ENCODE measurements at regions not wholly inside any gene's neighbourhood (a gene's known extent, or its start where the extent isn't known, plus 50 kb on each side); places are given as distances from the start of the nearest gene placed in this dataset.
"Not testable (repeated sequence)": the region's sequence is repeated elsewhere in the genome, so short reads cannot be mapped to it uniquely, and the experiment has no call there.

DNA sequence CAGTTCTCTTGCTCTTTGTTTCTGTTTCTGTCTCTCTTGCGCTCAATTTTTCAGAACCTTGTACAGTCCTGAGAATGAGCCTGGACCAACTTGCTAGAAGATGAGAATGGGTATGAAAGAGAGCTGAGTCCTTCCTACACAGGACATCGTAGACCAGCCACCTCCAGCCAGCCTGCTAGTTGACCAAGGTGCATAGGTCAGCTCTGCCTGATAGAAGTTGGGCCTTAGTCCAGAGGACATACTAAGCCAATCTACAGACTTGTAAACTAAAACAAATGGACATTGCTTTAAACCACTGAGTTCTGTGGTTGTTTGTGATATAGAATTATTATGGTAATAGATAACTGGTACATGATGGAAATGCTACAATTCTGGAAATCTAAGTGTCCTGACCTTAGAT, 236.4 kb upstream of the ZFP64 start:
- H3K9me3 Mint-ChIP-seq = peaks cover 0 to 8% (median 1%) of the 10 kb centered on the region in 8 donors
- Histone ChIP-seq H3K27me3 (ENCODE audit: insufficient read depth, low read length) (no peaks in the 10 kb centered on the region), H3K27ac (ENCODE audit: low read depth, low read length) (no peak overlapping the region), H3K36me3 (ENCODE audit: insufficient read depth, low read length) (no peaks in the 10 kb centered on the region), H3K4me3 (ENCODE audit: low read length in 2 of 2) (no peak overlapping the region), H3K9me3 (ENCODE audit: control insufficient read depth in 1 of 2, low read length in 2 of 2) (no peaks in the 10 kb centered on the region), H3K4me1 (ENCODE audit: insufficient read depth, low read length) (no peaks in the 10 kb centered on the region)
- ChIA-PET POLR2A (ENCODE audit: partially characterized antibody) (interaction anchor here (0.5 to 1.1 kb wide), 2 partner anchors 13 to 18 kb away, joined by 3 read pairs; no protein-coding TSS in a partner anchor), CTCF (ENCODE audit: partially characterized antibody) (interaction anchor here (2.8 kb wide), 1 partner anchor 11 kb away, joined by 8 read pairs; no protein-coding TSS in a partner anchor)
- no peak overlapping the region for H3K4me3 Mint-ChIP-seq
- intact Hi-C loops (cut with micrococcal nuclease) = no loop called here
- no peaks in the 10 kb centered on the region for H3K27me3 Mint-ChIP-seq
- peaks cover 0 to 13% (median 6%) of the 10 kb centered on the region in 4 donors for H3K4me1 Mint-ChIP-seq
- DNase-seq = no peak
- H3K36me3 Mint-ChIP-seq = no peaks in the 10 kb centered on the region
- no peak overlapping the region for H3K27ac Mint-ChIP-seq

DNA sequence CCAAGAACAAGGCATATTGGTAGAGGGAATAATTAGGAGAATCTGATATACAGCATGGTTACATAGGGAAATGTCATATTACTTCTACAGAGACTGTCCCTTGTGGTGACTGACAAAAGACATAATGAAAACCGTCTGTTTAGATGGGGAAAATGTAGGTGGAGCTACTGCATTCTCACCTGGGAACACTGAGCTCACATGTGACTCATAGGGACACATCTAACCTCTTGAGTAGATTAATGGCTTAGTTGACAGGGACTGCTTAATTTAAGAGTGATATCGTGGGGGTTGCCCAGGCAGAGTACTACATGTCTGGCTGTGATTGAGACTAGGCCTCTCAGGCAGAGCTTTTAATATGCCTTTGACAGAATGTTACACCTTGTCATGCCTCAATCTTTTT, 235.3 kb upstream of the ZFP64 start:
- ChIA-PET CTCF (ENCODE audit: partially characterized antibody) (interaction anchor here (1.1 to 2.8 kb wide), 3 partner anchors 10 to 21 kb away, joined by 3 to 8 read pairs (median 8); no protein-coding TSS in a partner anchor), POLR2A (ENCODE audit: partially characterized antibody) (interaction anchor here (1.1 to 1.5 kb wide), 3 partner anchors 16 to 17 kb away, joined by 3 to 4 read pairs (median 3); no protein-coding TSS in a partner anchor)
- H3K4me3 ChIP-seq (ENCODE audit: low read length in 2 of 2) = no peak overlapping the region
- H3K27ac Mint-ChIP-seq = peak overlapping the region in 1 of 7 donors; percentile 65
- H3K27ac ChIP-seq (ENCODE audit: low read depth, low read length) = no peak overlapping the region
- no peaks in the 10 kb centered on the region for H3K36me3 Mint-ChIP-seq
- H3K4me1 ChIP-seq (ENCODE audit: insufficient read depth, low read length) = no peaks in the 10 kb centered on the region
- H3K4me1 Mint-ChIP-seq = peaks cover 0 to 13% (median 6%) of the 10 kb centered on the region in 4 donors
- H3K9me3 ChIP-seq (ENCODE audit: control insufficient read depth in 1 of 2, low read length in 2 of 2) = no peaks in the 10 kb centered on the region
- no peak for DNase-seq
- H3K9me3 Mint-ChIP-seq = peaks cover 0 to 7% (median 1%) of the 10 kb centered on the region in 8 donors
- no peaks in the 10 kb centered on the region for H3K36me3 ChIP-seq (ENCODE audit: insufficient read depth, low read length)
- intact Hi-C loops (cut with micrococcal nuclease) = no loop called here
- H3K4me3 Mint-ChIP-seq = no peak overlapping the region
- no peaks in the 10 kb centered on the region for H3K27me3 Mint-ChIP-seq
- H3K27me3 ChIP-seq (ENCODE audit: insufficient read depth, low read length) = no peaks in the 10 kb centered on the region

DNA sequence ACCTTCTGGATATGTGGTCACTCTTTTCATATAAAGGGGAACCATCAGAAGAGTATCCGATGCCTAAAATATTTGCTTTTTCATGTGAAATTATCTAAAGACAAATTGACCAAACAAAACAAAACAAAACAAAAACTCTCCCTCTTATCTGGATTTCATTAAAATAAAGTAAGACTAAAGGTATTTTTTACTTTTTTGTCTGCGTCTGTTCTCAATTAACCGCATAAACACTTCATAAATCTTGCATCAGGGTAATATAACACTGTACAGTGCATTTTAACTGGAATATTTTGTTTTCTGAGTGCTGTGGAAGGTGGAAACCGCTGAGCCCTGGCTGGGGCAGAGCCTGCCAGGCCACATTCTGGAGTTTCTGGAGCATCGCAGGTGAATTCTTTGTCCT, 234.1 kb upstream of the ZFP64 start:
- POLR2A ChIA-PET (ENCODE audit: partially characterized antibody) = interaction anchor here (1.3 to 1.5 kb wide), 2 partner anchors 16 to 17 kb away, joined by 3 to 4 read pairs; no protein-coding TSS in a partner anchor
- H3K36me3 ChIP-seq (ENCODE audit: insufficient read depth, low read length) = no peaks in the 10 kb centered on the region
- H3K27me3 Mint-ChIP-seq = no peaks in the 10 kb centered on the region
- peak overlapping the region in 1 of 7 donors; percentile 72 for H3K27ac Mint-ChIP-seq
- CTCF ChIA-PET (ENCODE audit: partially characterized antibody) = interaction anchor here (1.1 to 2.8 kb wide), 3 partner anchors 9 to 20 kb away, joined by 3 to 8 read pairs (median 8); no protein-coding TSS in a partner anchor
- H3K27ac ChIP-seq (ENCODE audit: low read depth, low read length) = no peak overlapping the region
- peaks cover 0 to 13% (median 7%) of the 10 kb centered on the region in 4 donors for H3K4me1 Mint-ChIP-seq
- H3K27me3 ChIP-seq (ENCODE audit: insufficient read depth, low read length) = no peaks in the 10 kb centered on the region
- no peak for DNase-seq
- intact Hi-C loops (cut with micrococcal nuclease) = no loop called here
- H3K4me1 ChIP-seq (ENCODE audit: insufficient read depth, low read length) = no peaks in the 10 kb centered on the region
- no peaks in the 10 kb centered on the region for H3K36me3 Mint-ChIP-seq
- no peak overlapping the region for H3K4me3 Mint-ChIP-seq
- H3K9me3 Mint-ChIP-seq = peaks cover 0 to 4% (median 1%) of the 10 kb centered on the region in 8 donors
- no peaks in the 10 kb centered on the region for H3K9me3 ChIP-seq (ENCODE audit: control insufficient read depth in 1 of 2, low read length in 2 of 2)
- no peak overlapping the region for H3K4me3 ChIP-seq (ENCODE audit: low read length in 2 of 2)

DNA sequence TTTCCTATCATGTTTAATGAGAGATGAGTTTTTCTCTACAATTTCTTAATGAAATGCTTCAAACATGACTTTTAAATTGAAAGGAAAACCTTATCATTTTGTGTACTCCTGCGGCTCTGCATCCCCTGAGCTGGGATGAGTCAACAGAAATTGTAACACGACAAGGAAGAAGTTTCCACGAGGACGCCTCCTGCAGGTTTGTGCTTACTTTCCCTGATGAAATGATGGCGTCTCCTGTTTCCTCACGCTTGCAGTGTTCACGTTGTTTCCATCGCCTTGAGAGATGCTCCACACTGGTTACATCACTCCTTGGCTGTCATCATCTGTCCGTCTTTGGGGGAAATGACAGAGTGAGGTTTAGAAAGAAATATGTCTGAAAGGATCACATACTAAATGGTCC, 233.7 kb upstream of the ZFP64 start:
- ChIA-PET CTCF (ENCODE audit: partially characterized antibody) (no interaction called here), POLR2A (ENCODE audit: partially characterized antibody) (interaction anchor here (1.5 kb wide), 1 partner anchor 15 kb away, joined by 4 read pairs; no protein-coding TSS in a partner anchor)
- H3K27ac Mint-ChIP-seq = peak overlapping the region in 2 of 7 donors; percentile 32 to 72
- no peak for DNase-seq
- Histone ChIP-seq H3K27ac (ENCODE audit: low read depth, low read length) (no peak overlapping the region), H3K4me3 (ENCODE audit: low read length in 2 of 2) (no peak overlapping the region), H3K36me3 (ENCODE audit: insufficient read depth, low read length) (no peaks in the 10 kb centered on the region), H3K27me3 (ENCODE audit: insufficient read depth, low read length) (no peaks in the 10 kb centered on the region), H3K9me3 (ENCODE audit: control insufficient read depth in 1 of 2, low read length in 2 of 2) (no peaks in the 10 kb centered on the region), H3K4me1 (ENCODE audit: insufficient read depth, low read length) (no peaks in the 10 kb centered on the region)
- H3K9me3 Mint-ChIP-seq = peaks cover 0 to 5% (median 1%) of the 10 kb centered on the region in 8 donors
- no peak overlapping the region for H3K4me3 Mint-ChIP-seq
- H3K36me3 Mint-ChIP-seq = no peaks in the 10 kb centered on the region
- intact Hi-C loops (cut with micrococcal nuclease) = no loop called here
- H3K27me3 Mint-ChIP-seq = no peaks in the 10 kb centered on the region
- peaks cover 0 to 13% (median 7%) of the 10 kb centered on the region in 4 donors for H3K4me1 Mint-ChIP-seq

DNA sequence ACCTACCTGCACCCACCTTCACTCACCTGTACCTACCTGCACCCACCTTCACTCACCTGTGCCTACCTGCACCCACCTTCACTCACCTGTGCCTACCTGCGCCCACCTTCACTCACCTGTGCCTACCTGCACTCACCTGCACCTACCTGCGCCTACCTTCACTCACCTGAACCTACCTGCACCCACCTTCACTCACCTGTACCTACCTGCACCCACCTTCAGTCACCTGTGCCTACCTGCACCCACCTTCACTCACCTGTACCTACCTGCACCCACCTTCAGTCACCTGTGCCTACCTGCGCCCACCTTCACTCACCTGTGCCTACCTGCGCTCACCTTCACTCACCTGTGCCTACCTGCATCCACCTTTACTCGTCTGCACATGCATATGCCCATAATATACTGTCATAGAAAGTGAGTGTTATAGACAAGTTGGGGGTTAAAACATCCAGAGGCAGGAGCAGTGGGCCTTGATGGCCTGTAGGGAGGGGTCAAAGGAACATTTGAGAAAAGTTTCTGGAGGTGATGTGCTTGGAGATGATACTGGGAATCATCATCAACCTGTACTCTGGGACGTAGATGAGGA, 232.9 kb upstream of the ZFP64 start:
- POLR2A ChIA-PET (ENCODE audit: partially characterized antibody); DNase-seq; H3K4me1 ChIP-seq (ENCODE audit: insufficient read depth, low read length); H3K27me3 ChIP-seq (ENCODE audit: insufficient read depth, low read length); H3K27ac ChIP-seq (ENCODE audit: low read depth, low read length); CTCF ChIA-PET (ENCODE audit: partially characterized antibody); H3K4me3 ChIP-seq (ENCODE audit: low read length in 2 of 2); H3K9me3 ChIP-seq (ENCODE audit: control insufficient read depth in 1 of 2, low read length in 2 of 2); H3K36me3 ChIP-seq (ENCODE audit: insufficient read depth, low read length); H3K36me3 Mint-ChIP-seq; H3K27me3 Mint-ChIP-seq; intact Hi-C loops (cut with micrococcal nuclease); H3K4me3 Mint-ChIP-seq: not testable (repeated sequence)
- Mint-ChIP-seq H3K4me1 (peaks cover 0 to 13% (median 7%) of the 10 kb centered on the region in 4 donors), H3K9me3 (peaks cover 0 to 11% (median 3%) of the 10 kb centered on the region in 8 donors), H3K27ac (peak overlapping the region in 1 of 7 donors; percentile 56)

DNA sequence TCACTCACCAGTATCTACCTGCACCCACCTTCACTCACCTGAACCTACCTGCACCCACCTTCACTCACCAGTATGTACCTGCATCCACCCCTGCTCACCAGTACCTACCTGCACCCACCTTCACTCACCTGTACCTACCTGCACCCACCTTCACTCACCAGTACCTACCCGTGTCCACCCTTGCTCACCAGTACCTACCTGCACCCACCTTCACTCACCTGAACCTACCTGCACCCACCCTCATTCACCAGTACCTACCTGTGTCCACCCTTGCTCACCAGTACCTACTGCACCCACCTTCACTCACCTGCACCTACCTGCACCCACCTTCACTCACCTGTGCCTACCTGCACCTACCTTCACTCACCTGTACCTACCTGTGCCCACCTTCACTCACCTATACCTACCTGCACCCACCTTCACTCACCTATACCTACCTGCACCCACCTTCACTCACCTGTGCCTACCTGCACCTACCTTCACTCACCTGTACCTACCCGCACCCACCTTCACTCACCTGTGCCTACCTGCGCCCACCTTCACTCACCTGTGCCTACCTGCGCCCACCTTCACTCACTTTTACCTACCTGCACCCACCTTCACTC, 232.1 kb upstream of the ZFP64 start:
- POLR2A ChIA-PET (ENCODE audit: partially characterized antibody); H3K27me3 Mint-ChIP-seq; CTCF ChIA-PET (ENCODE audit: partially characterized antibody); H3K36me3 Mint-ChIP-seq; DNase-seq; H3K36me3 ChIP-seq (ENCODE audit: insufficient read depth, low read length); H3K4me3 ChIP-seq (ENCODE audit: low read length in 2 of 2); H3K4me3 Mint-ChIP-seq; H3K4me1 ChIP-seq (ENCODE audit: insufficient read depth, low read length); H3K27ac ChIP-seq (ENCODE audit: low read depth, low read length); H3K9me3 ChIP-seq (ENCODE audit: control insufficient read depth in 1 of 2, low read length in 2 of 2); H3K27me3 ChIP-seq (ENCODE audit: insufficient read depth, low read length); intact Hi-C loops (cut with micrococcal nuclease); H3K27ac Mint-ChIP-seq: not testable (repeated sequence)
- Mint-ChIP-seq H3K9me3 (peaks cover 0 to 15% (median 6%) of the 10 kb centered on the region in 8 donors), H3K4me1 (peaks cover 0 to 13% (median 6%) of the 10 kb centered on the region in 4 donors)

DNA sequence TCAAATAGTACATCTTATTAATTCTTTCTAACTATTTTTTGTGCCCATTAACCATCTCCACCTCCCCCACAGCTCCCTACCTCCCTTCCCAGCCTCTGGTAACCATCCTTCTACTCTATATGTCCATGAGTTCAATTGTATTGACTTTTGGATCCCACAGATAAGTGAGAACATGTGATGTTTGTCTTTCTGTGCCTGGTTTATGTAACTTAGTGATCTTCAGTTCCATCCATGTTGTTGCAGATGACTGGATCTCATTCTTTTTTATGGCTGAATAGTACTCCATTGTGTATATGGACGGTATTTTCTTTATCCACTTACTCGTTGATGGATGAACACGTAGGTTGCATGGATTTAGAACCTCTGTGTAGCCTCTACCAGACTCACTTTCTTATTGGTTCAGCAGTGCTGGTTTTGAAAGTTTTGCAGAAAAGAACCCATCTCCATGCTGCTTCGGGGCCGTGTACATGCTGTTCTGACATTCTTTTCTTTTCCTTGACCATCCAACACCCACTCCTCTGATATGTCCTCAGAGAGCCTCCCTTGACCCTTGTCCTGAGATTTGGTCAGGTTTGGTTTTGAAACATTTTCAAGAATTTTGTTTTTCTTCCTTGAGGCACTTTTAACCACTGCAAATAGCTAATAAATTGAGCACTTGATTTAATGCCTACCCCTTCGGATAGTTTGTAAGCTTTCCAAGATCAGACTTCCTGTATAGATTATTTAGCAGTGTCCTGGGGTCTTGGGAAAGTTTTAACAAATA, 231.2 kb upstream of the ZFP64 start:
- H3K9me3 Mint-ChIP-seq = peaks cover 0 to 18% (median 8%) of the 10 kb centered on the region in 8 donors
- POLR2A ChIA-PET (ENCODE audit: partially characterized antibody) = no interaction called here

More for the DNA sequence above, 231.2 kb upstream of the ZFP64 start:
- Mint-ChIP-seq H3K4me1 (peaks cover 0 to 13% (median 6%) of the 10 kb centered on the region in 4 donors), H3K4me3 (no peak overlapping the region), H3K27ac (no peak overlapping the region), H3K27me3 (no peaks in the 10 kb centered on the region), H3K36me3 (no peaks in the 10 kb centered on the region)
- H3K27me3 ChIP-seq (ENCODE audit: insufficient read depth, low read length) = no peaks in the 10 kb centered on the region
- no peaks in the 10 kb centered on the region for H3K36me3 ChIP-seq (ENCODE audit: insufficient read depth, low read length)
- no peaks in the 10 kb centered on the region for H3K9me3 ChIP-seq (ENCODE audit: control insufficient read depth in 1 of 2, low read length in 2 of 2)
- no peaks in the 10 kb centered on the region for H3K4me1 ChIP-seq (ENCODE audit: insufficient read depth, low read length)
- no peak overlapping the region for H3K4me3 ChIP-seq (ENCODE audit: low read length in 2 of 2)
- no peak overlapping the region for H3K27ac ChIP-seq (ENCODE audit: low read depth, low read length)
- no peak for DNase-seq
- CTCF ChIA-PET (ENCODE audit: partially characterized antibody) = no interaction called here
- intact Hi-C loops (cut with micrococcal nuclease) = no loop called here
